GM12878 (cell line): ENCODE measurements at regions not wholly inside any gene's neighbourhood (a gene's known extent, or its start where the extent isn't known, plus 50 kb on each side); places are given as distances from the start of the nearest gene placed in this dataset.

Experiments used
- ATAC-seq: fragments of 200-7000 bp; cut with Tn5 transposase; 3 replicates; pipeline ENCODE4 v1.9.1; 2020; ENCODE audit warnings: mild to moderate bottlenecking, moderate library complexity
- BruUV-seq: library from RNA; stranded (reverse); fragments of 400-500 nt; replicated peaks from 2 replicates; lab custom pipeline; 2021; lab: Mats Ljungman, UMichigan
- CTCF ChIA-PET: fragments of 300-600 bp; sonication (Branson Sonifier 250); formaldehyde crosslinking; extraction: SDS; loops from one replicate; lab custom pipeline; 2021; ENCODE audit warnings: inconsistent platforms; lab: Yijun Ruan, JAX
- POLR2A ChIA-PET: fragments of 350-600 bp; formaldehyde crosslinking; extraction: SDS; loops from one replicate; lab custom pipeline; 2021; ENCODE audit warnings: inconsistent platforms; lab: Charles Lee
- RAD21 ChIA-PET: fragments of 300-600 bp; sonication (Branson Sonifier 250); formaldehyde crosslinking; loops from one replicate; lab custom pipeline; 2023; ENCODE audit warnings: antibody characterized with exemption; ENCODE audit not compliant: unreplicated experiment; lab: Charles Lee
- SMC1A ChIA-PET: fragments of 300-600 bp; sonication (Branson Sonifier 250); formaldehyde crosslinking; loops from one replicate; lab custom pipeline; 2023; ENCODE audit not compliant: unreplicated experiment, uncharacterized antibody; lab: Charles Lee
- DNase-seq: peaks from one replicate; pipeline ENCODE4 v3.0.0-alpha.2; 2011; ENCODE audit warnings: low read depth, low spot score
- FAIRE-seq: peaks from 3 replicates; lab custom pipeline; 2011; peaks lifted over from hg19 to GRCh38; lab: Jason Lieb, UNC
- H2AFZ ChIP-seq: 2 replicates; pipeline ENCODE4 v1.6.0; 2011; ENCODE audit warnings: low read depth, low read length, control low read depth; ENCODE audit not compliant: control insufficient read depth
- H3K27ac ChIP-seq: 2 replicates; pipeline ENCODE4 v1.5.1; 2011; ENCODE audit warnings: control low read depth; ENCODE audit not compliant: control insufficient read depth, insufficient read depth
- H3K27me3 ChIP-seq, 2 experiments: replicated peaks in 1 of 2; 2 replicates each; pipeline versions ENCODE4 v1.6.0 to v1.6.1; 2011; ENCODE audit warnings: low read length in 1 of 2; ENCODE audit not compliant: control insufficient read depth in 2 of 2, insufficient read depth in 2 of 2
- H3K36me3 ChIP-seq, 2 experiments: 2 replicates each; pipeline ENCODE4 v1.5.1; 2011; ENCODE audit warnings: low read length in 1 of 2; ENCODE audit not compliant: control insufficient read depth in 2 of 2, insufficient read depth in 2 of 2
- H3K4me1 ChIP-seq: 2 replicates; pipeline ENCODE4 v1.6.1; 2011; ENCODE audit warnings: mild to moderate bottlenecking, low read length, moderate library complexity, mixed read lengths; ENCODE audit not compliant: control insufficient read depth, insufficient read depth
- H3K4me2 ChIP-seq: 2 replicates; pipeline ENCODE4 v1.6.0; 2011; ENCODE audit warnings: control low read depth; ENCODE audit not compliant: control insufficient read depth, insufficient read depth
- H3K4me3 ChIP-seq: fragments of 200-600 bp; sonication (generic); 2 replicates; pipeline ENCODE4 v1.5.1; 2016
- H3K79me2 ChIP-seq: 2 replicates; pipeline ENCODE4 v1.6.0; 2011; ENCODE audit warnings: low read length; ENCODE audit not compliant: control insufficient read depth, insufficient read depth
- H3K9ac ChIP-seq: 2 replicates; pipeline ENCODE4 v1.8.0; 2011; ENCODE audit warnings: low read length, control low read depth, mixed read lengths; ENCODE audit not compliant: control insufficient read depth, insufficient read depth
- H3K9me3 ChIP-seq: replicated peaks from 3 replicates; pipeline ENCODE4 v1.5.1; 2011; ENCODE audit warnings: mild to moderate bottlenecking, low read length; ENCODE audit not compliant: control insufficient read depth, insufficient read depth
- H4K20me1 ChIP-seq: 2 replicates; pipeline ENCODE4 v1.6.0; 2011; ENCODE audit not compliant: control insufficient read depth, insufficient read depth
- CREM ChIP-seq: IDR thresholded peaks from 2 replicates; pipeline ENCODE4 v1.6.1; 2014; ENCODE audit warnings: antibody characterized with exemption, low read depth
- DPF2 ChIP-seq: fragments of 450-650 bp; IDR thresholded peaks from 2 replicates; pipeline ENCODE4 v1.6.1; 2017; ENCODE audit warnings: mild to moderate bottlenecking
- GATAD2B ChIP-seq: fragments of 450-650 bp; conservative IDR thresholded peaks from 2 replicates; pipeline ENCODE4 v1.6.1; 2017; ENCODE audit warnings: low read depth, mild to moderate bottlenecking, moderate library complexity
- HDAC2 ChIP-seq: fragments of 200-600 bp; sonication (generic); IDR thresholded peaks from 2 replicates; pipeline ENCODE4 v1.6.1; 2017
- IRF4 ChIP-seq: IDR thresholded peaks from 2 replicates; pipeline ENCODE4 v1.6.1; 2011; ENCODE audit warnings: low read depth, low read length
- MEF2A ChIP-seq: IDR thresholded peaks from 2 replicates; pipeline ENCODE4 v1.6.1; 2011; ENCODE audit warnings: low read depth, mild to moderate bottlenecking, low read length, moderate library complexity; ENCODE audit not compliant: insufficient read depth
- NFYA ChIP-seq: IDR thresholded peaks from 2 replicates; pipeline ENCODE4 v1.6.1; 2011; ENCODE audit warnings: low read depth, mild to moderate bottlenecking, low read length, improper control_type of control experiment, borderline replicate concordance
- POLR2A ChIP-seq: IDR thresholded peaks from 2 replicates; pipeline ENCODE4 v1.6.1; 2011; ENCODE audit warnings: low read depth, mild to moderate bottlenecking, low read length
- SIX5 ChIP-seq: IDR thresholded peaks from 2 replicates; pipeline ENCODE4 v1.6.1; 2011; ENCODE audit warnings: mild to moderate bottlenecking, low read depth, low read length, moderate library complexity; ENCODE audit not compliant: severe bottlenecking
- SMAD5 ChIP-seq: IDR thresholded peaks from 2 replicates; pipeline ENCODE4 v1.6.1; 2016; ENCODE audit warnings: antibody characterized with exemption, low read depth
- SREBF2 ChIP-seq: IDR thresholded peaks from 2 replicates; pipeline ENCODE4 v1.6.1; 2012; ENCODE audit warnings: mild to moderate bottlenecking, low read length
- SUPT20H ChIP-seq: IDR thresholded peaks from 2 replicates; pipeline ENCODE4 v1.6.1; 2011; ENCODE audit warnings: low read depth, mild to moderate bottlenecking, low read length, moderate library complexity, borderline replicate concordance; ENCODE audit not compliant: control insufficient read depth
- TARDBP ChIP-seq: IDR thresholded peaks from 2 replicates; pipeline ENCODE4 v1.6.1; 2016; ENCODE audit warnings: borderline replicate concordance
- TCF3 ChIP-seq: IDR thresholded peaks from 2 replicates; pipeline ENCODE4 v1.6.1; 2012; ENCODE audit warnings: low read depth, mild to moderate bottlenecking, low read length, borderline replicate concordance; ENCODE audit not compliant: insufficient read depth
- WGBS: methylation state at CpG from one replicate; pipeline ENCODE4 v1.1.6; 2016; ENCODE audit warnings: low lambda C conversion rate; ENCODE audit not compliant: insufficient replicate concordance, insufficient coverage; ENCODE audit errors: missing lambda C conversion rate; 5-methylcytosine and 5-hydroxymethylcytosine counted together
- in situ Hi-C: fragments of 300-500 bp; cut with MboI; formaldehyde crosslinking; loops from 9 replicates; pipeline ENCODE4 v1.14.3; 2018; ENCODE audit warnings: mixed read lengths
- intact Hi-C: fragments of 100-400 bp; cut with micrococcal nuclease; formaldehyde crosslinking; loops from one replicate; pipeline ENCODE4 v1.14.2; 2022; ENCODE audit not compliant: unreplicated experiment
- TF ChIP-seq, protein P1 (sequence below): fragments of 450-650 bp; IDR thresholded peaks from 2 replicates; pipeline ENCODE4 v1.6.1; 2017; ENCODE audit warnings: mild to moderate bottlenecking
- TF ChIP-seq, protein P2 (sequence below): fragments of 450-650 bp; conservative IDR thresholded peaks from 2 replicates; pipeline ENCODE4 v1.6.1; 2017; ENCODE audit warnings: mild to moderate bottlenecking, moderate library complexity
- TF ChIP-seq, protein P3 (sequence below): IDR thresholded peaks from 2 replicates; pipeline ENCODE4 v1.6.1; 2012; ENCODE audit warnings: mild to moderate bottlenecking, low read depth, low read length
- TF ChIP-seq, protein P4 (sequence below): IDR thresholded peaks from 2 replicates; pipeline ENCODE4 v1.6.1; 2011; ENCODE audit warnings: borderline replicate concordance, low read depth, mild to moderate bottlenecking, moderate library complexity, mixed read lengths, low read length; ENCODE audit not compliant: insufficient read depth; ENCODE audit errors: extremely low read length

DNA sequence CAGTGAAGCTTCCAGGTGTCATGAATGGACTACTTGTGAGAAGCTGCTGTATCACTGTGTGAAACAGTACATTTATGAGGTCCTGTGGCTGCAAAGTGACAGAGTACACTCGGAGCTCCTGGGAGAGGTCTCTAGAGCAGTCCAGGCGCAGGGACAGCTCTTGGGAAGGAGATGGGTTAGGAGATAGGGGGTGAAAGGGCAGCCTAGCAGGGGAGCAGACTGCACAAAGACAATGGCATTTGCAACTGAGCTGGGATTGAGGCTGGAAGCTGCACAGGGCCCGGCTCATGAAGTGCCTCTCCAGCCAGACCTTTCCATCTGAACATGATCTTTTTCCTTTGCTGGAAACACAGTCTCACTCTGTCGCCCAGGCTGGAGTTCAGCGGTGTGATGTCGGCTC, 83.6 kb downstream of the RHOB start (continued):
- TF ChIP-seq, protein P1, sequence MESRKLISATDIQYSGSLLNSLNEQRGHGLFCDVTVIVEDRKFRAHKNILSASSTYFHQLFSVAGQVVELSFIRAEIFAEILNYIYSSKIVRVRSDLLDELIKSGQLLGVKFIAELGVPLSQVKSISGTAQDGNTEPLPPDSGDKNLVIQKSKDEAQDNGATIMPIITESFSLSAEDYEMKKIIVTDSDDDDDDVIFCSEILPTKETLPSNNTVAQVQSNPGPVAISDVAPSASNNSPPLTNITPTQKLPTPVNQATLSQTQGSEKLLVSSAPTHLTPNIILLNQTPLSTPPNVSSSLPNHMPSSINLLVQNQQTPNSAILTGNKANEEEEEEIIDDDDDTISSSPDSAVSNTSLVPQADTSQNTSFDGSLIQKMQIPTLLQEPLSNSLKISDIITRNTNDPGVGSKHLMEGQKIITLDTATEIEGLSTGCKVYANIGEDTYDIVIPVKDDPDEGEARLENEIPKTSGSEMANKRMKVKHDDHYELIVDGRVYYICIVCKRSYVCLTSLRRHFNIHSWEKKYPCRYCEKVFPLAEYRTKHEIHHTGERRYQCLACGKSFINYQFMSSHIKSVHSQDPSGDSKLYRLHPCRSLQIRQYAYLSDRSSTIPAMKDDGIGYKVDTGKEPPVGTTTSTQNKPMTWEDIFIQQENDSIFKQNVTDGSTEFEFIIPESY: no peak
- TF ChIP-seq MEF2A: no peak
- TF ChIP-seq NFYA: no peak
- TF ChIP-seq SUPT20H: no peak
- no peak for TF ChIP-seq SIX5
- TF ChIP-seq SMAD5: no peak
- TF ChIP-seq CREM: no peak
- no peak for TF ChIP-seq TARDBP

DNA sequence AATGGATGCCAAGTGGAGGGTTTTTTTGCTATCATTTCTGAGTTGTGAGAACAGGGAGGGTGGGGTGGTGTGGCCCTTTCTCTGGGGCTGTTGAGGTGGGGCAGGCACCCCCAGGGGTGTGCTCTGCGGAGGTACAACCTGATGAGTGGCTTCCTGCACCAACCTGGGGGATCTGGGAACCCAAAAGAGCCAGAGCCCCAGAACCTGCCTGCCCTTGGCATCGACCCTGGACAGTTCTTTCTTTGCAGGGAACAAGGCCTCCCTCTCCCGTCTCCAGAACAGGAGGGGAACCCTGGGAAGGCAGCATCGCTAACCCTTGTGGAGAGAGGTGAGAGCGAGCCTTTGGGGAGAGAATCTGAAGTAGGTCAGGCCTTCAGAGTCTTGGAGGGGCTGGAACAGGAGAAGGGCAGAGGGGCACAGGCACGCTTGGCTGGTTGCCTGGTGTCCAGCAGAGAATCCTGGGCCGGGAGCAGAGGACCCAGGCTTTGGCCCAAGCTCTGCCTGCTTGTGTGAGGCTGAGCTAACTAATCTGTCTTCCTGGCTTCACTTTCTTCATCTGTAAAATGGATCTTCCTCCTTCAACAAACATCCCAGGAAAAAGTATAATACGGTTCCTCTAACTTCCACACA, 84.9 kb downstream of the RHOB start:
- no TSS peak for BruUV-seq
- POLR2A ChIA-PET: no interaction called here
- TF ChIP-seq, protein P2, sequence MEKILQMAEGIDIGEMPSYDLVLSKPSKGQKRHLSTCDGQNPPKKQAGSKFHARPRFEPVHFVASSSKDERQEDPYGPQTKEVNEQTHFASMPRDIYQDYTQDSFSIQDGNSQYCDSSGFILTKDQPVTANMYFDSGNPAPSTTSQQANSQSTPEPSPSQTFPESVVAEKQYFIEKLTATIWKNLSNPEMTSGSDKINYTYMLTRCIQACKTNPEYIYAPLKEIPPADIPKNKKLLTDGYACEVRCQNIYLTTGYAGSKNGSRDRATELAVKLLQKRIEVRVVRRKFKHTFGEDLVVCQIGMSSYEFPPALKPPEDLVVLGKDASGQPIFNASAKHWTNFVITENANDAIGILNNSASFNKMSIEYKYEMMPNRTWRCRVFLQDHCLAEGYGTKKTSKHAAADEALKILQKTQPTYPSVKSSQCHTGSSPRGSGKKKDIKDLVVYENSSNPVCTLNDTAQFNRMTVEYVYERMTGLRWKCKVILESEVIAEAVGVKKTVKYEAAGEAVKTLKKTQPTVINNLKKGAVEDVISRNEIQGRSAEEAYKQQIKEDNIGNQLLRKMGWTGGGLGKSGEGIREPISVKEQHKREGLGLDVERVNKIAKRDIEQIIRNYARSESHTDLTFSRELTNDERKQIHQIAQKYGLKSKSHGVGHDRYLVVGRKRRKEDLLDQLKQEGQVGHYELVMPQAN: no peak
- TF ChIP-seq TCF3 (no peak), SREBF2 (no peak), HDAC2 (no peak), GATAD2B (no peak), IRF4 (no peak), DPF2 (no peak), POLR2A (no peak)
- TF ChIP-seq, protein P3, sequence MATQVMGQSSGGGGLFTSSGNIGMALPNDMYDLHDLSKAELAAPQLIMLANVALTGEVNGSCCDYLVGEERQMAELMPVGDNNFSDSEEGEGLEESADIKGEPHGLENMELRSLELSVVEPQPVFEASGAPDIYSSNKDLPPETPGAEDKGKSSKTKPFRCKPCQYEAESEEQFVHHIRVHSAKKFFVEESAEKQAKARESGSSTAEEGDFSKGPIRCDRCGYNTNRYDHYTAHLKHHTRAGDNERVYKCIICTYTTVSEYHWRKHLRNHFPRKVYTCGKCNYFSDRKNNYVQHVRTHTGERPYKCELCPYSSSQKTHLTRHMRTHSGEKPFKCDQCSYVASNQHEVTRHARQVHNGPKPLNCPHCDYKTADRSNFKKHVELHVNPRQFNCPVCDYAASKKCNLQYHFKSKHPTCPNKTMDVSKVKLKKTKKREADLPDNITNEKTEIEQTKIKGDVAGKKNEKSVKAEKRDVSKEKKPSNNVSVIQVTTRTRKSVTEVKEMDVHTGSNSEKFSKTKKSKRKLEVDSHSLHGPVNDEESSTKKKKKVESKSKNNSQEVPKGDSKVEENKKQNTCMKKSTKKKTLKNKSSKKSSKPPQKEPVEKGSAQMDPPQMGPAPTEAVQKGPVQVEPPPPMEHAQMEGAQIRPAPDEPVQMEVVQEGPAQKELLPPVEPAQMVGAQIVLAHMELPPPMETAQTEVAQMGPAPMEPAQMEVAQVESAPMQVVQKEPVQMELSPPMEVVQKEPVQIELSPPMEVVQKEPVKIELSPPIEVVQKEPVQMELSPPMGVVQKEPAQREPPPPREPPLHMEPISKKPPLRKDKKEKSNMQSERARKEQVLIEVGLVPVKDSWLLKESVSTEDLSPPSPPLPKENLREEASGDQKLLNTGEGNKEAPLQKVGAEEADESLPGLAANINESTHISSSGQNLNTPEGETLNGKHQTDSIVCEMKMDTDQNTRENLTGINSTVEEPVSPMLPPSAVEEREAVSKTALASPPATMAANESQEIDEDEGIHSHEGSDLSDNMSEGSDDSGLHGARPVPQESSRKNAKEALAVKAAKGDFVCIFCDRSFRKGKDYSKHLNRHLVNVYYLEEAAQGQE: no peak
- TF ChIP-seq, protein P4, sequence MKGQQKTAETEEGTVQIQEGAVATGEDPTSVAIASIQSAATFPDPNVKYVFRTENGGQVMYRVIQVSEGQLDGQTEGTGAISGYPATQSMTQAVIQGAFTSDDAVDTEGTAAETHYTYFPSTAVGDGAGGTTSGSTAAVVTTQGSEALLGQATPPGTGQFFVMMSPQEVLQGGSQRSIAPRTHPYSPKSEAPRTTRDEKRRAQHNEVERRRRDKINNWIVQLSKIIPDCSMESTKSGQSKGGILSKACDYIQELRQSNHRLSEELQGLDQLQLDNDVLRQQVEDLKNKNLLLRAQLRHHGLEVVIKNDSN: no peak

More for the DNA sequence above, 84.9 kb downstream of the RHOB start:
- H3K27me3 ChIP-seq: peaks cover 2 to 4% of the 10 kb centered on the region in 2 experiments; a peak in 3 of 4 replicates
- H4K20me1 ChIP-seq: no peaks in the 10 kb centered on the region
- no peak overlapping the region for H3K9ac ChIP-seq
- H3K27ac ChIP-seq: no peak overlapping the region
- FAIRE-seq (no peak), DNase-seq (no peak), ATAC-seq (no peak)
- intact Hi-C loops: no loop called here
- RAD21 ChIA-PET: no interaction called here
- no peaks in the 10 kb centered on the region for H3K9me3 ChIP-seq
- in situ Hi-C loops: no loop called here
- WGBS: 32% methylated on average over 8 of the region's 8 CpGs
- no peaks in the 10 kb centered on the region for H3K36me3 ChIP-seq
- no peak overlapping the region for H3K4me3 ChIP-seq
- SMC1A ChIA-PET: no interaction called here
- H3K4me1 ChIP-seq: no peaks in the 10 kb centered on the region; the same call in 1 of the 2 replicates
- no peak overlapping the region for H2AFZ ChIP-seq
- no peaks in the 10 kb centered on the region for H3K79me2 ChIP-seq
- CTCF ChIA-PET: no interaction called here
- H3K4me2 ChIP-seq: no peak overlapping the region
